Trophoblast cell (in vitro differentiated cells and primary cell): ENCODE measurements at regions not wholly inside any gene's neighbourhood (a gene's known extent, or its start where the extent isn't known, plus 50 kb on each side); places are given as distances from the start of the nearest gene placed in this dataset.

Experiments used
- DNase-seq, 2 donors: peaks; one replicate each; pipeline ENCODE4 v3.0.0-alpha.2; 2016
- H2AFZ ChIP-seq: 2 replicates; pipeline ENCODE4 v1.6.1; 2013; ENCODE audit warnings: low read length, moderate library complexity, mild to moderate bottlenecking; ENCODE audit not compliant: insufficient read depth, poor library complexity
- H2AK5ac ChIP-seq: 2 replicates; pipeline ENCODE4 v1.6.1; 2013; ENCODE audit warnings: mild to moderate bottlenecking, low read length
- H2BK120ac ChIP-seq: 2 replicates; pipeline ENCODE4 v1.6.1; 2013; ENCODE audit warnings: low read length, mild to moderate bottlenecking, moderate library complexity; ENCODE audit not compliant: insufficient read depth, poor library complexity
- H2BK12ac ChIP-seq: 2 replicates; pipeline ENCODE4 v1.6.1; 2013; ENCODE audit warnings: mild to moderate bottlenecking, low read length, moderate library complexity
- H2BK5ac ChIP-seq: 2 replicates; pipeline ENCODE4 v1.6.1; 2013; ENCODE audit warnings: low read length, low read depth, moderate library complexity, mild to moderate bottlenecking; ENCODE audit not compliant: poor library complexity
- H3K14ac ChIP-seq: 2 replicates; pipeline ENCODE4 v1.6.1; 2013; ENCODE audit warnings: mild to moderate bottlenecking, low read length
- H3K18ac ChIP-seq: 2 replicates; pipeline ENCODE4 v1.6.1; 2013; ENCODE audit warnings: mild to moderate bottlenecking, low read length
- H3K23ac ChIP-seq: 2 replicates; pipeline ENCODE4 v1.6.1; 2013; ENCODE audit warnings: low read length
- H3K27ac ChIP-seq: 2 replicates; pipeline ENCODE4 v1.5.1; 2013; ENCODE audit warnings: low read depth, mild to moderate bottlenecking, inconsistent platforms, low read length, moderate library complexity
- H3K27me3 ChIP-seq: 2 replicates; pipeline ENCODE4 v1.6.1; 2013; ENCODE audit warnings: inconsistent platforms, mild to moderate bottlenecking, low read length, moderate library complexity; ENCODE audit not compliant: insufficient read depth
- H3K36me3 ChIP-seq, 2 experiments: 1 replicate in 1 of 2; 2 replicates in 1 of 2; pipeline ENCODE4 v1.6.1; 2013; ENCODE audit warnings: low read length in 2 of 2, mild to moderate bottlenecking in 2 of 2, moderate library complexity in 1 of 2; ENCODE audit not compliant: insufficient read depth in 2 of 2, control insufficient read depth in 1 of 2
- H3K4ac ChIP-seq: 2 replicates; pipeline ENCODE4 v1.6.1; 2013; ENCODE audit warnings: low read depth, mild to moderate bottlenecking, low read length, moderate library complexity
- H3K4me1 ChIP-seq, 2 experiments: 1 replicate in 1 of 2; 2 replicates in 1 of 2; pipeline ENCODE4 v1.6.1; 2013; ENCODE audit warnings: low read length in 2 of 2, mild to moderate bottlenecking in 2 of 2, moderate library complexity in 1 of 2; ENCODE audit not compliant: insufficient read depth in 2 of 2, control insufficient read depth in 1 of 2
- H3K4me2 ChIP-seq: 2 replicates; pipeline ENCODE4 v1.6.1; 2013; ENCODE audit warnings: inconsistent platforms, mild to moderate bottlenecking, low read length, moderate library complexity
- H3K4me3 ChIP-seq: 2 replicates; pipeline ENCODE4 v1.5.1; 2013; ENCODE audit warnings: mild to moderate bottlenecking, low read depth, low read length, inconsistent platforms
- H3K79me1 ChIP-seq: one replicate; pipeline ENCODE4 v1.6.1; 2013; ENCODE audit warnings: low read length
- H3K79me2 ChIP-seq: 2 replicates; pipeline ENCODE4 v1.6.1; 2013; ENCODE audit warnings: low read length, mild to moderate bottlenecking; ENCODE audit not compliant: control insufficient read depth, insufficient read depth, poor library complexity
- H3K9ac ChIP-seq: 2 replicates; pipeline ENCODE4 v1.6.1; 2013; ENCODE audit warnings: mild to moderate bottlenecking, low read length
- H3K9me3 ChIP-seq: 2 replicates; pipeline ENCODE4 v1.6.1; 2013; ENCODE audit warnings: low read depth, mild to moderate bottlenecking, control low read depth, inconsistent platforms, low read length; ENCODE audit not compliant: insufficient read depth
- H4K12ac ChIP-seq: 2 replicates; pipeline ENCODE4 v1.6.1; 2013; ENCODE audit warnings: low read depth, mild to moderate bottlenecking, low read length, moderate library complexity
- H4K8ac ChIP-seq: 2 replicates; pipeline ENCODE4 v1.6.1; 2013; ENCODE audit warnings: low read depth, mild to moderate bottlenecking, low read length, moderate library complexity
- H4K91ac ChIP-seq: one replicate; pipeline ENCODE4 v1.6.1; 2013; ENCODE audit warnings: low read depth, mild to moderate bottlenecking, low read length, moderate library complexity
- WGBS: extraction: QIAGEN DNeasy Blood & Tissue Kit; methylation state at CpG from one replicate; pipeline ENCODE4 v1.1.7; 2013; ENCODE audit warnings: missing lambda C conversion rate; ENCODE audit not compliant: insufficient read length, insufficient coverage; ENCODE audit errors: extremely low coverage; 5-methylcytosine and 5-hydroxymethylcytosine counted together

DNA sequence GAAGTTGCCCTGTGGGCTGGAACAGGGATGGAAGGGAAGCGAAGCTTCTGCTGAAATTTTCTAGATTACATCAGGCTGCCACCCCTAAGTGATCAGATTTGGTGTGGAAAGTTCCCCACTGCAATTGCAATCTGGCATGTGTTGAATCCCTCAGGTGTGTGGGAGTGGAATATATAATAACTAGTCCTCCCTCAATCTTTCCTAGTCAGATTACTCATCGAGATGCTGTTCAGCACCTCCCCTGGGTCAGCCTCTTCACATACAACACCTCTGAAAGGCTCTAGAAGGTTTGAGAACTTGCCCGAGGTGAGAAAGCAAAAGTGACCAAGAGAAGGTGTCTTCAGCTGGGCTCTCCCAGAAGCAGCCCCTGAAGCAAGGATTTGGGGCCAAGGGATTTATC is 336.8 kb downstream of the BCOR start:
- Histone ChIP-seq H3K18ac (no peak overlapping the region), H3K23ac (no peak overlapping the region)

DNA sequence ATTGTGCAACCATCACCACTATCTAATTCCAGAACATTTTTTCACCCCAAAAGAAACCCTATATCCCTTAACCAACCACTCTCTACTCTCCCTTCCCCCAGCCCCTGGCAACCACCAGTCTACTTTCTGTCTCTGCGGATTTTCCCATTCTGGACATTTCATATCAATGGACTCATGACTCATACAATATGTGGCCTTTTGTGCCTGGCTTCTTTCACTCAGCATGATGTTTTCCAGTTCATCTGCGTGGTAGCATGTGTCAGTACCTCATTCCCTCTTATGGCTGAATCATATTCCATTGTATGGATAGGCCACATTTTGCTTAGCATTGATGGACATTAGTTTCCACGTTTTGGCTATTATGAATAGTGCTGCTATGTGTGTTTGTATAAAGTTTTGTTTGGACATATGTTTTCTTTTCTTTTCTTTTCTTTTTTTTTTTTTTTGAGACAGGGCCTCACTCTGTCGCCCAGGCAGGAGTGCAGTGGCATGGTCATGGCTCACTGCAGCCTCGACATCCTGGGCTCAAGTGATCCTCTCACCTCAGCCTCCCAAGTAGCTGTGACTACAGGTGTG is 335.4 kb downstream of the BCOR start:
- Histone ChIP-seq H3K27me3 (no peaks in the 10 kb centered on the region), H4K12ac (no peak overlapping the region), H3K36me3 (no peaks in the 10 kb centered on the region), H3K18ac (no peak overlapping the region), H2BK5ac (no peak overlapping the region), H3K4me2 (no peak overlapping the region), H3K9me3 (no peaks in the 10 kb centered on the region), H3K27ac (no peak overlapping the region), H3K4ac (no peak overlapping the region), H3K4me1 (peaks cover 34 to 50% of the 10 kb centered on the region in 2 experiments), H4K8ac (no peak overlapping the region), H3K23ac (no peak overlapping the region), H3K9ac (no peak overlapping the region), H3K79me2 (no peaks in the 10 kb centered on the region), H2AK5ac (no peak overlapping the region), H3K4me3 (no peak overlapping the region), H2BK12ac (no peak overlapping the region), H3K14ac (no peak overlapping the region), H2AFZ (no peak overlapping the region), H3K79me1 (peaks cover 24% of the 10 kb centered on the region), H4K91ac (no peak overlapping the region), H2BK120ac (no peak overlapping the region)
- WGBS: no CpG with 5 or more reads among the region's 5 CpGs
- peak in 1 of 2 donors; percentile 13 for DNase-seq

More for the DNA sequence above, 336.8 kb downstream of the BCOR start:
- peaks cover 28% of the 10 kb centered on the region for H3K79me1 ChIP-seq
- no peak overlapping the region for H3K27ac ChIP-seq
- H2BK5ac ChIP-seq: no peak overlapping the region
- H4K8ac ChIP-seq: no peak overlapping the region
- no peak overlapping the region for H3K4me2 ChIP-seq
- no peak overlapping the region for H2AK5ac ChIP-seq
- H3K36me3 ChIP-seq: no peaks in the 10 kb centered on the region
- H3K4ac ChIP-seq: no peak overlapping the region
- H3K9ac ChIP-seq: no peak overlapping the region
- peak overlapping the region; percentile 79 for H2BK12ac ChIP-seq
- peak overlapping the region; percentile 76 for H4K91ac ChIP-seq
- no peak overlapping the region for H3K4me3 ChIP-seq
- no peaks in the 10 kb centered on the region for H3K27me3 ChIP-seq
- peak overlapping the region; percentile 32 for H3K14ac ChIP-seq
- no peak overlapping the region for H2BK120ac ChIP-seq
- no peaks in the 10 kb centered on the region for H3K79me2 ChIP-seq
- H3K9me3 ChIP-seq: no peaks in the 10 kb centered on the region
- DNase-seq: no peak
- H2AFZ ChIP-seq: no peak overlapping the region
- H4K12ac ChIP-seq: no peak overlapping the region
- peaks cover 38 to 50% of the 10 kb centered on the region in 2 experiments for H3K4me1 ChIP-seq
- WGBS: no CpG with 5 or more reads among the region's 3 CpGs

DNA sequence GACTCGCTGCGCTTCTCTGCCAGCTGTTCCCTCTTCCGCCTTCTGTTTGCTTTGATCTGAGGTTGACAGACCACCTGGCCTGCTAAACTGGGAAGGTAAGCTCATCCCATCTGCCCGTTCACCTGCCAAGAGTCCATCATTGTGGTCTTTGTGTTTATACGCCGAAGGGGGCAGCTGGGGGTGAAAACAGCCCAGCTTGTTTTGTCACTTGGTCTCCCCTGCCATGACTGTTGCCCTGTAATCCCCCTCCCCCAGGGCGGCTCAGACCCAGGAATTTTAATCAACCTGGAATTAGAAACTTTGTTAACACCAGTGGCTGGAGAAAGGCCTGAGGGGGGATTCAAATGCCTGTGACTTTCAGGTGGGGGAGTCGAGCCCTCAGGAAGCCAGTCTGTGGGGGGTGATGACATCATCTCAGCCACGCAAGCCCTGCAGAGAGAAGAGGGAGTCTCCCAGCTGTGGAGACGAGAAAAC is 333.3 kb downstream of the BCOR start:
- Histone ChIP-seq H4K91ac (peak overlapping the region; percentile 13), H4K8ac (no peak overlapping the region), H3K14ac (no peak overlapping the region), H3K79me2 (no peaks in the 10 kb centered on the region), H3K4me2 (no peak overlapping the region), H3K23ac (no peak overlapping the region), H3K9ac (no peak overlapping the region), H4K12ac (no peak overlapping the region), H3K18ac (no peak overlapping the region), H2AK5ac (no peak overlapping the region), H2BK12ac (no peak overlapping the region), H2BK5ac (no peak overlapping the region), H3K79me1 (peaks cover 13% of the 10 kb centered on the region), H2AFZ (no peak overlapping the region), H3K4me1 (peaks cover 17 to 29% of the 10 kb centered on the region in 2 experiments), H3K36me3 (no peaks in the 10 kb centered on the region), H2BK120ac (no peak overlapping the region), H3K9me3 (no peaks in the 10 kb centered on the region), H3K4me3 (no peak overlapping the region), H3K27ac (no peak overlapping the region), H3K27me3 (no peaks in the 10 kb centered on the region), H3K4ac (no peak overlapping the region)
- no peak for DNase-seq
- WGBS: no CpG with 5 or more reads among the region's 10 CpGs

DNA sequence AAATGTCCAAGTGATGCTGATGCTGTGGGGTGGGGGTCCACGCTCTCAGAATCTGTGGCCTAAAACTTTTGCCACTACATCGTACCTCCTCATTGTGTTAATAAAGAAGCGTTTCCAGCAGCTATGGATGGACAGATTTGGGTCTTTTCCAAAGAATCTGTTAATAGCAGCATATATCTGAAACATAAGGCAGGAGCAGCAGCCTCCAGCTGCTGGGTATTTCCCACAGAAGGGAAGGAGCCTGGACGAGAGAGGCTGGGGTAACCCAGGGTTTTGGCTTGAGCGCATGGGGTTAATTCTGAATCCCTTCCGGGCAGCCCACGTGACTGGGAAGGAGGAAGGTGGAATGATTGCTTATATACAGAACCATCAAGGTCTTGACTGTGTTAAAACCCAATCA is 332.4 kb downstream of the BCOR start:
- Histone ChIP-seq H3K9me3 (no peaks in the 10 kb centered on the region), H2BK120ac (no peak overlapping the region), H4K12ac (no peak overlapping the region), H3K27ac (no peak overlapping the region), H2AFZ (no peak overlapping the region), H3K18ac (no peak overlapping the region), H2AK5ac (no peak overlapping the region), H4K8ac (no peak overlapping the region), H3K4me2 (no peak overlapping the region), H3K36me3 (no peaks in the 10 kb centered on the region), H3K14ac (no peak overlapping the region), H3K9ac (no peak overlapping the region), H3K4me3 (no peak overlapping the region), H4K91ac (no peak overlapping the region), H3K79me2 (no peaks in the 10 kb centered on the region), H3K4me1 (peaks cover 11 to 22% of the 10 kb centered on the region in 2 experiments), H3K79me1 (peaks cover 7% of the 10 kb centered on the region), H2BK12ac (no peak overlapping the region), H3K4ac (no peak overlapping the region), H3K27me3 (no peaks in the 10 kb centered on the region), H2BK5ac (no peak overlapping the region), H3K23ac (no peak overlapping the region)
- no CpG with 5 or more reads among the region's 7 CpGs for WGBS
- no peak for DNase-seq
